ENCODE measurements at regions not wholly inside any gene's neighbourhood (a gene's known extent, or its start where the extent isn't known, plus 50 kb on each side); places are given as distances from the start of the nearest gene placed in this dataset.
"Not testable (repeated sequence)": the region's sequence is repeated elsewhere in the genome, so short reads cannot be mapped to it uniquely, and the experiment has no call there.

GRCh38 chr1:5729636-5730145 is 262.5 kb downstream of the NPHP4 start:
- H3K4me1 ChIP-seq (ENCODE audit: control insufficient read depth, insufficient read depth, low read length, poor library complexity, severe bottlenecking): no peaks in the 10 kb centered on the region
- H3K4me3 ChIP-seq (ENCODE audit: extremely low read depth, insufficient read depth, low read length, poor library complexity, severe bottlenecking): no peak overlapping the region
- H3K36me3 ChIP-seq (ENCODE audit: control insufficient read depth, insufficient read depth, low read length): no peaks in the 10 kb centered on the region
- 70 to 73% methylated on average over 4 of the region's 4 CpGs for WGBS, 2 experiments (ENCODE audit: insufficient coverage in 2 of 2)
- no peaks in the 10 kb centered on the region for H3K9me3 ChIP-seq (ENCODE audit: control insufficient read depth, low read length)
- no peak overlapping the region for H3K27ac ChIP-seq (ENCODE audit: low read depth, low read length, severe bottlenecking)

- H3K36me3 ChIP-seq (ENCODE audit: control insufficient read depth, insufficient read depth, low read length): no peaks in the 10 kb centered on the region
- no peaks in the 10 kb centered on the region for H3K9me3 ChIP-seq (ENCODE audit: control insufficient read depth, low read length)
- no peak overlapping the region for H3K27ac ChIP-seq (ENCODE audit: low read depth, low read length, severe bottlenecking)
- H3K4me1 ChIP-seq (ENCODE audit: control insufficient read depth, insufficient read depth, low read length, poor library complexity, severe bottlenecking): no peaks in the 10 kb centered on the region
- H3K4me3 ChIP-seq (ENCODE audit: extremely low read depth, insufficient read depth, low read length, poor library complexity, severe bottlenecking): no peak overlapping the region
- WGBS, 2 experiments (ENCODE audit: insufficient coverage in 2 of 2): 80 to 100% methylated on average over 2 to 4 of the region's 5 CpGs
Observed at GRCh38 chr1:5728663-5729355, 263.4 kb downstream of the NPHP4 start.

GRCh38 chr1:5727871-5728643 is 264.2 kb downstream of the NPHP4 start:
- Histone ChIP-seq H3K9me3 (ENCODE audit: control insufficient read depth, low read length) (no peaks in the 10 kb centered on the region), H3K27ac (ENCODE audit: low read depth, low read length, severe bottlenecking) (no peak overlapping the region), H3K36me3 (ENCODE audit: control insufficient read depth, insufficient read depth, low read length) (no peaks in the 10 kb centered on the region), H3K4me1 (ENCODE audit: control insufficient read depth, insufficient read depth, low read length, poor library complexity, severe bottlenecking) (no peaks in the 10 kb centered on the region), H3K4me3 (ENCODE audit: extremely low read depth, insufficient read depth, low read length, poor library complexity, severe bottlenecking) (no peak overlapping the region)
- WGBS, 2 experiments (ENCODE audit: insufficient coverage in 2 of 2): 86 to 90% methylated on average over 10 to 16 of the region's 17 CpGs

GRCh38 chr1:5727191-5727590 is 265.0 kb downstream of the NPHP4 start:
- H3K9me3 ChIP-seq (ENCODE audit: control insufficient read depth, low read length): no peaks in the 10 kb centered on the region
- no peak overlapping the region for H3K27ac ChIP-seq (ENCODE audit: low read depth, low read length, severe bottlenecking)
- no peaks in the 10 kb centered on the region for H3K36me3 ChIP-seq (ENCODE audit: control insufficient read depth, insufficient read depth, low read length)
- H3K4me3 ChIP-seq (ENCODE audit: extremely low read depth, insufficient read depth, low read length, poor library complexity, severe bottlenecking): no peak overlapping the region
- H3K4me1 ChIP-seq (ENCODE audit: control insufficient read depth, insufficient read depth, low read length, poor library complexity, severe bottlenecking): no peaks in the 10 kb centered on the region

- not testable (repeated sequence) for H3K4me3 ChIP-seq (ENCODE audit: extremely low read depth, insufficient read depth, low read length, poor library complexity, severe bottlenecking); H3K4me1 ChIP-seq (ENCODE audit: control insufficient read depth, insufficient read depth, low read length, poor library complexity, severe bottlenecking); H3K27ac ChIP-seq (ENCODE audit: low read depth, low read length, severe bottlenecking); H3K36me3 ChIP-seq (ENCODE audit: control insufficient read depth, insufficient read depth, low read length); H3K9me3 ChIP-seq (ENCODE audit: control insufficient read depth, low read length)
- WGBS, 2 experiments (ENCODE audit: insufficient coverage in 2 of 2): 58 to 74% methylated on average over 6 to 9 of the region's 13 CpGs
Observed at GRCh38 chr1:5726586-5727184, 265.5 kb downstream of the NPHP4 start.

- Histone ChIP-seq H3K9me3 (ENCODE audit: control insufficient read depth, low read length) (no peaks in the 10 kb centered on the region), H3K36me3 (ENCODE audit: control insufficient read depth, insufficient read depth, low read length) (no peaks in the 10 kb centered on the region), H3K4me1 (ENCODE audit: control insufficient read depth, insufficient read depth, low read length, poor library complexity, severe bottlenecking) (no peaks in the 10 kb centered on the region), H3K4me3 (ENCODE audit: extremely low read depth, insufficient read depth, low read length, poor library complexity, severe bottlenecking) (no peak overlapping the region), H3K27ac (ENCODE audit: low read depth, low read length, severe bottlenecking) (no peak overlapping the region)
- 83% methylated on average over 10 to 12 of the region's 14 CpGs for WGBS, 2 experiments (ENCODE audit: insufficient coverage in 2 of 2)
Observed at GRCh38 chr1:5725855-5726585, 266.2 kb downstream of the NPHP4 start.

GRCh38 chr1:5725406-5725805 is 266.8 kb downstream of the NPHP4 start:
- no peaks in the 10 kb centered on the region for H3K36me3 ChIP-seq (ENCODE audit: control insufficient read depth, insufficient read depth, low read length)
- WGBS, 2 experiments (ENCODE audit: insufficient coverage in 2 of 2): 92 to 94% methylated on average over 10 to 13 of the region's 13 CpGs
- H3K9me3 ChIP-seq (ENCODE audit: control insufficient read depth, low read length): no peaks in the 10 kb centered on the region
- no peak overlapping the region for H3K27ac ChIP-seq (ENCODE audit: low read depth, low read length, severe bottlenecking)
- no peaks in the 10 kb centered on the region for H3K4me1 ChIP-seq (ENCODE audit: control insufficient read depth, insufficient read depth, low read length, poor library complexity, severe bottlenecking)
- no peak overlapping the region for H3K4me3 ChIP-seq (ENCODE audit: extremely low read depth, insufficient read depth, low read length, poor library complexity, severe bottlenecking)

GRCh38 chr1:5724847-5725246 is 267.4 kb downstream of the NPHP4 start:
- no peaks in the 10 kb centered on the region for H3K4me1 ChIP-seq (ENCODE audit: control insufficient read depth, insufficient read depth, low read length, poor library complexity, severe bottlenecking)
- no peak overlapping the region for H3K27ac ChIP-seq (ENCODE audit: low read depth, low read length, severe bottlenecking)
- H3K36me3 ChIP-seq (ENCODE audit: control insufficient read depth, insufficient read depth, low read length): no peaks in the 10 kb centered on the region
- no peaks in the 10 kb centered on the region for H3K9me3 ChIP-seq (ENCODE audit: control insufficient read depth, low read length)
- no peak overlapping the region for H3K4me3 ChIP-seq (ENCODE audit: extremely low read depth, insufficient read depth, low read length, poor library complexity, severe bottlenecking)
- WGBS, 2 experiments (ENCODE audit: insufficient coverage in 2 of 2): 80 to 88% methylated on average over 9 of the region's 9 CpGs

GRCh38 chr1:5722635-5723164 is 269.5 kb downstream of the NPHP4 start:
- WGBS, 2 experiments (ENCODE audit: insufficient coverage in 2 of 2): 87% methylated on average over 8 to 11 of the region's 12 CpGs
- H3K4me1 ChIP-seq (ENCODE audit: control insufficient read depth, insufficient read depth, low read length, poor library complexity, severe bottlenecking): peaks cover 3% of the 10 kb centered on the region
- no peak overlapping the region for H3K4me3 ChIP-seq (ENCODE audit: extremely low read depth, insufficient read depth, low read length, poor library complexity, severe bottlenecking)
- no peaks in the 10 kb centered on the region for H3K36me3 ChIP-seq (ENCODE audit: control insufficient read depth, insufficient read depth, low read length)
- no peaks in the 10 kb centered on the region for H3K9me3 ChIP-seq (ENCODE audit: control insufficient read depth, low read length)
- H3K27ac ChIP-seq (ENCODE audit: low read depth, low read length, severe bottlenecking): no peak overlapping the region

GRCh38 chr1:5721634-5722215 is 270.5 kb downstream of the NPHP4 start:
- 71 to 100% methylated on average over 1 to 3 of the region's 3 CpGs for WGBS, 2 experiments (ENCODE audit: insufficient coverage in 2 of 2)

More at GRCh38 chr1:5721634-5722215, 270.5 kb downstream of the NPHP4 start:
- Histone ChIP-seq H3K36me3 (ENCODE audit: control insufficient read depth, insufficient read depth, low read length) (no peaks in the 10 kb centered on the region), H3K9me3 (ENCODE audit: control insufficient read depth, low read length) (no peaks in the 10 kb centered on the region), H3K4me3 (ENCODE audit: extremely low read depth, insufficient read depth, low read length, poor library complexity, severe bottlenecking) (no peak overlapping the region), H3K4me1 (ENCODE audit: control insufficient read depth, insufficient read depth, low read length, poor library complexity, severe bottlenecking) (peaks cover 11% of the 10 kb centered on the region), H3K27ac (ENCODE audit: low read depth, low read length, severe bottlenecking) (no peak overlapping the region)

All from mesodermal cell (in vitro differentiated cells).